Hematopoietic multipotent progenitor cell (in vitro differentiated cells): ENCODE measurements at regions not wholly inside any gene's neighbourhood (a gene's known extent, or its start where the extent isn't known, plus 50 kb on each side); places are given as distances from the start of the nearest gene placed in this dataset.

Source experiments
- DNase-seq, 3 donors: peaks; one replicate each; pipeline ENCODE4 v3.0.0-alpha.2; 2011 to 2015; ENCODE audit warnings: low read depth in 2 of 3, low spot score in 2 of 3

DNA sequence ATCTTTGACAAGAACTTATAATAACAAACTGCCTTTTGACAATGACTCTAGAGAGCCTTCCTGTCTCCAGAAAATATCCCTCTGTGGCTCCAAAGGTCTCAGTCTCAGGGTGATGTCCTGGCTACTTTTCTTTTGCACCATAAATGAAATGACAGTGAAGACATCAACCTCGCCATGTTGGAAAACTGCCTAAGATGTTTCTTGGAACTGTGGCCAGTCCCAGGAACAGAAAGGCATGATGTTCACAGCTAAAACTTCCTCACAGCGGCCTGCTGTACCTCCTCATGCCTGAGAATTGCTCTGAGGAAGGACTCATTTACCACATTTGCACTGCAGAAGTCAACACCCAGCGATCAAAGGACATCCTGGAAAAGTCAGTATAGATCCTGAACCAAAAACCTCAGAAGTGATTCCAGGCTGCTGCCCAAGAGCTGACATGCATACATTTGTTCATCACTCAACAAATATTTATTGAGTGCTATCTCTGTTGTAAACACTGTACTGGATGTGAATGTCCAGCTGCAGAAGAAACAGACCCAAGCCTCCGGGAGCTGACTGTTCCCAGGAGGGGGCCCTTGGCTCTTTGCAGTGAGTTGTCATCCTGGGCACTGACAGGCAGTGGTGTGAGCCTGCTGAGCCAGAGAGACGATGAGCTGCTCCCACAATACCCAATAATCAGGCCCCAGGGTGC lies 64.3 kb upstream of the ACSL3 start:
- DNase-seq = no peak

DNA sequence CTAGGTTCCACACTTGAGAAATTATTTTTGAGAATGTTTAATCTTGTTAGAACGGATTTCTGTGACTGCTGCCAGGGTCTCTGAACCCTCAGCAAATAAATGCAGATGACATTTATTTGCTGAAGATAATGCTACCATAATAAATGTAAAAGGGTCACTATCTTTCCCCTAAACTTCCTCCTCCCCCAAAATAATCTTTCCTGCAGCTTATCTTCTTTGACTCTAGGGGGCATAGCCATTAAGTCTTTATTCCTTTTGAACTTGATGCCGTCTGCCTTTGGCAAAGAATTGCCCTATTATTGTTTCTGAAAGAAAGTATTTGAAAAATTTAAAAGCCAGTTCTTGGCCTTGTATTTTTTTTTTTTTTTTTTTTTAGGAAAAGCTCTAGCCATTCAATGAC lies 63.6 kb upstream of the ACSL3 start:
- DNase-seq = peak in 1 of 3 donors; percentile 42

DNA sequence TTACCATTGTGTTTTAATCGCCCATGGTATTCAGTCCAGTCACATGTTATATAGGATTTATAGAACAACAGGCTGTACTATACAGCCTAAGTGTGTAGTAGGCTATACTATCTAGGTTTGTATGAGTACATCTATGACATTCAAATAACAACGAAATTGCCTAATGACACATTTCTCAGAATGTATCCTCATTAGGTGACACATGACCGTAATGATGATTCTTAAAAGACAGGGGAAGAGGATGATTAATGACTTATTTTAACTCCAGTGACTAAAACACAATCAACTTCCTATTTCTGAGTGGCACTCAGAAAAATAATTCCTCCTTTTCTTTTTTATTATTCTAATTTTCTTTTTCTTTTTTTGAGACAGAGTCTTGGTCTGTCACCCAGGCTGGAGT lies 63.0 kb upstream of the ACSL3 start:
- no peak for DNase-seq

DNA sequence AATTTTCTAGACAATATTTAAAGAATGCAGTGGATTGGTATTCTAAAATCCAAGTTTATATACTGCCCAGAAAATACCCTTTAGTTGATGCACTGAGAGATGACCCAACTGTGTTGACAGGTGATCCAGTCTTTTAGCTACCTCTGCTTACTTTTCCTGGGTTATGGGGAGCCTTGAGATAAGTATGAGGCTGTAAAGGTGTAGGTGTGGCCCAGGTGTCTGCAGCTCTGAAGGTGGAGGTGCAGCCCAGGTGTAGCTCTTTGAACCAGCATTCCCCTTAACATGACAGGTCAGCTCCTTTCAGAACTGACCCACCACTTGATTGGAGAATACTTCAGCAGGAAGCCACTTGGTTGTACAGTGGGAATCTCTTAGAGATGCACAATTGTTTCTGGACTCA lies 62.3 kb upstream of the ACSL3 start:
- no peak for DNase-seq

DNA sequence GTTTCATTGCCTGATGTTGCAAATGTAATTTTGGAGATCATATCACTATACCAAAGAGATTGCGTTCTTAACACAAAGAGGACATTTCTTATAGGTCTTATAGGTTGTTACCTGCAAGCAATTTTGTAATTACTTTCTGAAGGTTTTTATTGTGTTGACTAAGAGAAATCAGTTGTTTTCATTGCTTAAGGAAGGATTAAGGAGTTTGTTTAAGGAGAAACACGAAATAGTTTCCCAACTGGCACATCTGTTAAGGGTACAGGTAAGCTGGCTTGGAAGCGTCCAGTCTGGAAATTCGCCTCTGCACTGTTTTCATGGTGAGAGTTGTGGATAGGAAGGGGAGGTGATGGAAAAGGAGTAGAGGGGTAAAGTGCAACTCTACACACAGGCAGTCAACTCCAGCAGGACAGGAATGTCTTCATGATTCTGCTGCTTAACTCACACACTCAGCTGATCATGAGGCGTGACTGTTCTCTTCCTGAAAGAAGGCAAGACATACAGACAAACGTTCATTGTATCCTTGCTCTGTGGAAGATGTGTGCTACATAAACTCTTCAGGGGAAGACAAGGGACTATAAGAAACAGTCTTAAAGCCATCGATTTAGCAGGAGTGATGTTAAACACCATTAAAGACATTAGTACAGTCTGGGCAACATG lies 61.4 kb upstream of the ACSL3 start:
- DNase-seq = no peak

DNA sequence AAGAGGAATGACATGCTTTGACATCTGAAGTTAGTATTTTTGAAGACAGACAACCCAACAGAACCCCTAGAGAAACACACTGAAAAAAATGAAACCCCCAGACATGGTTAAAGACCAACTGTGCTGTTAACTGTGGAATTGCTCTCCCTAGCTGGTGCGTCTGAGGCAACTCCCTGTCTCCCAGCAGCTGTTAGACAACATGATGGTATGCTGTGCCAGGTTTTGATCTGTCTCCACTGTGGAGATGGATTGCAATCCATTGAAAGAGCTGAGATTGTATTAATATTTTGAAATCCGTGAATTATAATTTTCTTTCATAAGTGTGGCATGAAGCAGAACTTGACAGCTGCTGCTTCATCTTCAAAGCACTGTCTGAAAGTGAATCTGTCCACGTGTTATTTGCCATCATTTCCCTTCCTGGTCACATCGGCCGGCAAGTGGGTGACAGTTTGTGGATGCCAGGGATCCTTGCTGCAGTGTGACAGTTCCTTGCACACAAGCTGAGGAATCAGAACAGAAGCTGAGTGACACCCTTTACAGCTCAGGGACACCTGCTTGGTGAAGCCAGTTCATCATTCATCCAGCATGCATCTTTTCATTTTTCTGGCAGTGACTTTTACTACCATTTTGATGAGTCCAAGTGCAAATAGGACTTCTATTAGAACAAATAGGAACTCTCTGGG lies 58.2 kb upstream of the ACSL3 start:
- no peak for DNase-seq

DNA sequence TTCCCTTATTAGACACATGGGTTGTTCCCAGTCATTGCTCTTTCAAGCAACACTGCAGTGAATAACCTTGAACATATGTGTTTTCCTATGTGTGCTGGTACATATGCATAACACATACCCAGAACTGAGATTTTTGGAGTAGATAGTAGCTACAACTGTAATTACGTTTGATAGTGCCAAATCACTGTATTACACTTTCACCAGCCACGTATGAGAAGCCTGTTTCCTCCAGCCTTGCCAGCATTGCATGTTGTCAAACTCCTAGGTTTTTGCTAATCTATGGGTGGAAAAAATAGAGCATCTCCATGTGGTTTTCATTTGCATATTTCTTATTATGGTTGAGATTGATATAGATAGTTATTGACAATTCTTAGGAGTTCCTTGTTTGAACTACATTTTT lies 56.5 kb upstream of the ACSL3 start:
- no peak for DNase-seq

DNA sequence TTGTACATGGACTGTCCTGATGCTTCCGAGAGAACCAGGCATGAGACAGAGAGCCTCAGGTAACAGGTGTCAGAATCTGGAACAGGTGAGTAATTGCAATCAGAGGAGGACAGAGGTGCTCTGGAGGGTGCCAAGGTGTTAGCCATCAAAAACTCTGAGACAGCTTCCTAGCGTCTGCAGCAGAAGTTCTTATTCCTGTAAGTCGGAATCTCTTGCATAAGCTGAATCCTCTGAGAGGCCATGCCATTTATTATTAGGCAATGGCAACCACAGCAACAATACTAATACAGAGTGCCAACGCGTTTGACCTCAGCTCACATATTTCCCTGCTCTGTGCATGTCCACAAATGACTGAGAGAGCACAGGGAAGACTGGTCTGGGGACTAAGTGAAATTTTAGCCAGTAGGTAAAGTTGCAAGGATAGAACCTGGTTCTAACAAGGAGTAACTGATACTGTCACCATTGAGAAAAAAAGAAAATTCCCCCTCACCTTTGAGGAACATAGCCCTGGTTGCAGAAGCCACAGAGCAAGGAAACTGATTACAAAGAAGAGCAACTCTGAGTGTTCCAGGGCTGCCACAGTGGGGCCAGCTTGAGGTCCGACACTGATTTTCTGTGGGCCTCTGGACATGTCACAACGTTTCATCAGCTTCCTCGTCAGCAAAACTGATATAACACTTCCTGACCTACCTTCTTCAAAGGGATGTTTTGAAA lies 55.1 kb upstream of the ACSL3 start:
- DNase-seq = no peak

DNA sequence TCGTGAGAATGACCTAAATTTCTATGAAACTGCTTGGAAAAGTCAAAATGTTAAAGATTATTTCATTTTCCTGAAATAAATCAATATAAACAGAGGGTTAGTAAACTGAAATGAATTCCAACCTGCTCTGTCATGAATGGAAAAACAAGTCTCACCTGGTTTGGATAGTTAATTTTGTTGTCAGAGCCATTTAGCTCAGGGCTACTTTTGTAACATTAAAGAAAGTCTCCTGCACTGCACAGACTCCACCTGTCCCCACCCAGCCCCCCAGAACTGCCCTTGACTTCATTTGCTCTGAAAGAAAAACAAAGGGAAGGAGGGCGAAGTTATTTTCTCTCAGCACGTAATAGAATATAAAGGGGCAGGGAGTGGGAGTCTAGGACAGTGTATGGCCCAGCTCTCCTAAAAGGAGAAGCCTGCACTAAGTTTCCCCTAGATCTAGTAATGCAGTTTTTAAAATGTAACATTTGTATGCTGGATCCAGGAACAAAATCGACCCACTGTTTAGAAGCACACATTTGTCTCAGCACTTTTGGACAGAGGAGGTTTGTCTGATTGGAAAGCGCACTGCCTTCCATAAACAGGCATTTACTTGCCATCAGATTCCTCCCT lies 54.2 kb upstream of the ACSL3 start:
- DNase-seq = no peak

DNA sequence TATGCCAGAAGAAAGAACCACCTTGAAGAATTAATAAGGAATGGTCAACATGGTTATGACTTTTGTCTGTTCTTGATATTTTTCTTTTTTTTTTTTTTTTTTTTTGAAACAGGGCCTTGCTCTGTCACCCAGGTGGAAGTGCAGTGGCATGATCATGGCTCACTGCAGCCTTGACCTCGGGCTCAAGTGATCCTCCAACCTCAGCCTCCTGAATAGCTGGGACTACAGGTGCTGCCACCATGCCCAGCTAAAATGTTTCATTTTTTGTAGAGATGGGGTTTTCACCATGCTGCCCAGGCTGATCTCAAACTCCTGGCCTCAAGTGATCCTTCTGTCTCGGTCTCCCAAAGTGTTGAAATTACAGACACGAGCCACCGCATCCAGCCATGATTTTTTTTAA lies 53.4 kb upstream of the ACSL3 start:
- no peak for DNase-seq

DNA sequence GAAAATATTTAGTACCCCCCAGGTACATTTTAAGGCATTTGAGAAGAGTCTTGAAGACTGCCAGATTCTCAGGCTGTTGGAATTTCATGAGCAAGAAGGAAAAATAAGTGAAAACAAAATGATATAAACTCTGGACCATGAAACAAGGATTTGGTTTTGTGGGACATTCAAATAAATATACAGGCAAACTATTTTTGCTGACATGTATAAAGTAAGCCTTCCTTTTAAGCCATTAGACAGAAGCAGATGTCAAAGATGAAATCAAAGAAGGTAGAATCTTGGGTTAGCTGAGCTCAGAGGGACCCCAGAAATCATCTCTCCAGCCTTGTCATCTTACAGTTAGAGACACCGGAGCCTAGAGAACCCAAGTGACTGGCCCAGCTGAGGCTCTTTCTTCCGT lies 51.3 kb upstream of the ACSL3 start:
- DNase-seq = no peak

DNA sequence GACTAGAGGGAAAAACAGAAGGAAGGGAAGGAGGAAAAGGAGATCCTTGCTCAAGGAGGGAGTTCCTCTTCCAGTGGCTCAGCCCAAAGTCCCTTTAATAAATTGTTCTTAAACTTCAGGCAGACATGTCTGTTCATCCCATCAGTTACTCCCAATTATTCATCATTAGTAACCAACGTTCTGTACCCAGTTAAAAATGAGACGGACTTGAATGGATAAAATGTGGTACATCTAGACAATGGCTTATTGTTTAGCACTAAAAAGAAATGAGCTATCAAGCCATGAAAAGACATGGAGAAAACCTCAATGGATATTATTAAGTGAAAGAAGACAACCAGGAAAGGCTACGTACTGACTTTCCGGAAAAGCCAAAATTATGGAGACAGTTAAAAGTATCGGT lies 50.8 kb upstream of the ACSL3 start:
- no peak for DNase-seq
